H9 (cell line): ENCODE measurements at regions not wholly inside any gene's neighbourhood (a gene's known extent, or its start where the extent isn't known, plus 50 kb on each side); places are given as distances from the start of the nearest gene placed in this dataset.

Experiments
- DNase-seq: peaks from one replicate; pipeline ENCODE4 v3.0.0-alpha.2; 2017
- H2AFZ ChIP-seq: one replicate; pipeline ENCODE4 v1.6.1; 2013; ENCODE audit warnings: mild to moderate bottlenecking, low read length, control low read depth, moderate library complexity
- H2AK5ac ChIP-seq: 2 replicates; pipeline ENCODE4 v1.6.1; 2013; ENCODE audit warnings: low read length, control low read depth, mixed read lengths; ENCODE audit not compliant: insufficient read length
- H2BK120ac ChIP-seq: one replicate; pipeline ENCODE4 v1.6.1; 2013; ENCODE audit warnings: low read depth, mild to moderate bottlenecking, low read length, control low read depth, inconsistent platforms; ENCODE audit not compliant: poor library complexity, severe bottlenecking
- H2BK12ac ChIP-seq: 2 replicates; pipeline ENCODE4 v1.6.1; 2013; ENCODE audit warnings: low read length, control low read depth, mixed read lengths, low read depth; ENCODE audit not compliant: insufficient read length
- H2BK15ac ChIP-seq: 2 replicates; pipeline ENCODE4 v1.6.1; 2013; ENCODE audit warnings: low read depth, low read length, control low read depth
- H2BK20ac ChIP-seq: one replicate; pipeline ENCODE4 v1.6.1; 2013; ENCODE audit warnings: low read depth, mild to moderate bottlenecking, low read length, control low read depth, inconsistent platforms; ENCODE audit not compliant: poor library complexity, severe bottlenecking
- H2BK5ac ChIP-seq: 2 replicates; pipeline ENCODE4 v1.6.1; 2013; ENCODE audit warnings: low read length, control low read depth, mixed read lengths; ENCODE audit not compliant: insufficient read length
- H3K14ac ChIP-seq: 2 replicates; pipeline ENCODE4 v1.6.1; 2013; ENCODE audit warnings: low read length, control low read depth; ENCODE audit not compliant: insufficient read depth
- H3K18ac ChIP-seq: 2 replicates; pipeline ENCODE4 v1.6.1; 2013; ENCODE audit warnings: low read depth, mild to moderate bottlenecking, mixed read lengths, low read length, control low read depth; ENCODE audit not compliant: insufficient read length
- H3K23ac ChIP-seq: 2 replicates; pipeline ENCODE4 v1.6.1; 2013; ENCODE audit warnings: low read length, control low read depth, mixed read lengths, low read depth; ENCODE audit not compliant: insufficient read length
- H3K23me2 ChIP-seq: 2 replicates; pipeline ENCODE4 v1.6.1; 2013; ENCODE audit warnings: low read depth, mild to moderate bottlenecking, mixed read lengths, low read length, control low read depth; ENCODE audit not compliant: insufficient read length, poor library complexity, severe bottlenecking
- H3K27ac ChIP-seq: 2 replicates; pipeline ENCODE4 v1.5.1; 2013; ENCODE audit warnings: low read length, control low read depth, mixed read lengths, low read depth; ENCODE audit not compliant: insufficient read length
- H3K27me3 ChIP-seq: 2 replicates; pipeline ENCODE4 v1.6.1; 2013; ENCODE audit warnings: low read length, control low read depth, inconsistent platforms; ENCODE audit not compliant: insufficient read depth
- H3K4ac ChIP-seq: 2 replicates; pipeline ENCODE4 v1.6.1; 2013; ENCODE audit warnings: low read depth, mild to moderate bottlenecking, control low read depth, inconsistent platforms, low read length, moderate library complexity
- H3K4me1 ChIP-seq: 2 replicates; pipeline ENCODE4 v1.6.1; 2013; ENCODE audit warnings: low read length, control low read depth, inconsistent platforms; ENCODE audit not compliant: insufficient read depth
- H3K4me2 ChIP-seq: 2 replicates; pipeline ENCODE4 v1.6.1; 2013; ENCODE audit warnings: low read length, control low read depth, mixed read lengths; ENCODE audit not compliant: insufficient read length, insufficient read depth
- H3K56ac ChIP-seq: 2 replicates; pipeline ENCODE4 v1.6.1; 2013; ENCODE audit warnings: low read depth, mild to moderate bottlenecking, mixed read lengths, low read length, control low read depth; ENCODE audit not compliant: insufficient read length
- H3K79me1 ChIP-seq: 2 replicates; pipeline ENCODE4 v1.6.1; 2013; ENCODE audit warnings: low read depth, mild to moderate bottlenecking, moderate library complexity, low read length, control low read depth, inconsistent platforms; ENCODE audit not compliant: insufficient read depth, poor library complexity, severe bottlenecking
- H3K79me2 ChIP-seq: 2 replicates; pipeline ENCODE4 v1.6.1; 2013; ENCODE audit warnings: low read length, control low read depth, inconsistent platforms; ENCODE audit not compliant: insufficient read depth
- H3K9ac ChIP-seq: 2 replicates; pipeline ENCODE4 v1.6.1; 2013; ENCODE audit warnings: low read length, control low read depth, mixed read lengths; ENCODE audit not compliant: insufficient read length; ENCODE audit errors: extremely low read depth
- H3K9me3 ChIP-seq: one replicate; pipeline ENCODE4 v1.6.1; 2013; ENCODE audit warnings: low read depth, low read length, inconsistent platforms; ENCODE audit not compliant: control insufficient read depth
- H3T11ph ChIP-seq: one replicate; pipeline ENCODE4 v1.6.1; 2013; ENCODE audit warnings: mild to moderate bottlenecking, low read length, control low read depth, inconsistent platforms
- H4K20me1 ChIP-seq: one replicate; pipeline ENCODE4 v1.6.1; 2013; ENCODE audit not compliant: control insufficient read depth, insufficient read length, insufficient read depth
- H4K5ac ChIP-seq: 2 replicates; pipeline ENCODE4 v1.6.1; 2013; ENCODE audit warnings: low read depth, mild to moderate bottlenecking, mixed read lengths, low read length, control low read depth; ENCODE audit not compliant: insufficient read length
- H4K8ac ChIP-seq: replicated peaks from 2 replicates; pipeline ENCODE4 v1.6.1; 2013; ENCODE audit warnings: low read length, control low read depth, mixed read lengths, low read depth; ENCODE audit not compliant: insufficient read length
- H4K91ac ChIP-seq: 2 replicates; pipeline ENCODE4 v1.6.1; 2013; ENCODE audit warnings: low read depth, mild to moderate bottlenecking, moderate library complexity, mixed read lengths, low read length, control low read depth; ENCODE audit not compliant: insufficient read length
- H3K27ac Mint-ChIP-seq, 3 experiments: 2 replicates in 2 of 3; 3 replicates in 1 of 3; pipeline ENCODE4 v1.8.0; 2020 to 2021; ENCODE audit warnings: mixed read lengths in 3 of 3, mild to moderate bottlenecking in 1 of 3, moderate library complexity in 1 of 3
- H3K27me3 Mint-ChIP-seq: 2 replicates; pipeline ENCODE4 v1.8.0; 2021; ENCODE audit warnings: low read depth, mild to moderate bottlenecking, moderate library complexity, mixed read lengths
- H3K36me3 Mint-ChIP-seq, 3 experiments: 2 replicates in 2 of 3; 3 replicates in 1 of 3; pipeline ENCODE4 v1.8.0; 2020 to 2021; ENCODE audit warnings: low read depth in 3 of 3, mixed read lengths in 3 of 3; ENCODE audit not compliant: insufficient read depth in 1 of 3
- H3K4me1 Mint-ChIP-seq, 2 experiments: 2 replicates each; pipeline ENCODE4 v1.8.0; 2020; ENCODE audit warnings: mixed read lengths in 2 of 2
- H3K4me3 Mint-ChIP-seq, 2 experiments: 2 replicates in 1 of 2; 3 replicates in 1 of 2; pipeline ENCODE4 v1.8.0; 2020 to 2021; ENCODE audit warnings: mild to moderate bottlenecking in 2 of 2, mixed read lengths in 2 of 2, moderate library complexity in 1 of 2
- H3K9me3 Mint-ChIP-seq, 2 experiments: 2 replicates in 1 of 2; 3 replicates in 1 of 2; pipeline ENCODE4 v1.8.0; 2020; ENCODE audit warnings: mild to moderate bottlenecking in 2 of 2, mixed read lengths in 2 of 2, moderate library complexity in 1 of 2
- WGBS: extraction: QIAGEN DNeasy Blood & Tissue Kit; methylation state at CpG from one replicate; pipeline ENCODE4 v1.1.7; 2013; ENCODE audit warnings: missing lambda C conversion rate, low lambda C conversion rate, mixed read lengths; ENCODE audit not compliant: insufficient read length; ENCODE audit errors: extremely low coverage; 5-methylcytosine and 5-hydroxymethylcytosine counted together
- TF ChIP-seq, protein P1 (sequence below): fragments of 200-600 bp; sonication (generic); conservative IDR thresholded peaks from 3 replicates; pipeline ENCODE4 v1.8.0; 2021; ENCODE audit warnings: antibody characterized with exemption, mild to moderate bottlenecking

DNA sequence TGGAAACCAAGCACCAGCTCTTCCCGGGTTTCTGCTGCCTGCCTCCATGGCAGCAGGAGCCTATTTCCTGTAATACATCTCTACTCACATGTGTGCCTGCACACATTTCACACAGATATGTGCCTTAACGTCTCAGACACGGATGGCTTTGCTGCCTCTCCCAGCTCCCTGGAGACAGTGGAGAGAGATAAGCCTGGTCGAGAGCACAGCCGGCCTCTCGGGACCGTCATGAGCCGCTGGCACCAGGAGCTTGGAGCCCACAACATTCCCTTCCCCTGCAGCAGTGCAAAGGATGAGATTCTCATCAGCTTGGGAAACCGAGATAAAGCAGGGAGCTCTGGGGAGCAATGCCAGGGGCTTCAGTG lies 587.7 kb downstream of the BRD1 start:
- Histone ChIP-seq H4K5ac (no peak overlapping the region), H3K14ac (no peak overlapping the region), H2AK5ac (no peak overlapping the region), H3T11ph (no peak overlapping the region), H3K4me2 (no peak overlapping the region), H3K56ac (no peak overlapping the region), H3K9ac (no peak overlapping the region), H3K9me3 (no peaks in the 10 kb centered on the region), H2BK12ac (no peak overlapping the region), H3K79me2 (no peaks in the 10 kb centered on the region), H3K4me1 (no peaks in the 10 kb centered on the region), H3K18ac (no peak overlapping the region), H4K91ac (no peak overlapping the region), H3K23me2 (no peaks in the 10 kb centered on the region), H4K20me1 (no peaks in the 10 kb centered on the region), H3K27me3 (no peaks in the 10 kb centered on the region; the same call in 1 of the 2 replicates), H3K27ac (no peak overlapping the region), H2AFZ (no peak overlapping the region), H2BK15ac (no peak overlapping the region), H2BK20ac (no peak overlapping the region), H2BK120ac (no peak overlapping the region), H3K4ac (no peak overlapping the region), H3K23ac (no peak overlapping the region), H4K8ac (no peak overlapping the region), H3K79me1 (no peaks in the 10 kb centered on the region), H2BK5ac (no peak overlapping the region)
- WGBS, result no CpG with 5 or more reads among the region's 9 CpGs
- Mint-ChIP-seq H3K4me3 (no peak overlapping the region), H3K36me3 (no peaks in the 10 kb centered on the region), H3K27ac (no peak overlapping the region), H3K9me3 (peaks cover 0 to 7% of the 10 kb centered on the region in 2 experiments; a peak in 2 of 5 replicates), H3K27me3 (peaks cover 11% of the 10 kb centered on the region), H3K4me1 (peaks cover 8 to 9% of the 10 kb centered on the region in 2 experiments)
- DNase-seq, result peak; percentile 14
- TF ChIP-seq, protein P1, sequence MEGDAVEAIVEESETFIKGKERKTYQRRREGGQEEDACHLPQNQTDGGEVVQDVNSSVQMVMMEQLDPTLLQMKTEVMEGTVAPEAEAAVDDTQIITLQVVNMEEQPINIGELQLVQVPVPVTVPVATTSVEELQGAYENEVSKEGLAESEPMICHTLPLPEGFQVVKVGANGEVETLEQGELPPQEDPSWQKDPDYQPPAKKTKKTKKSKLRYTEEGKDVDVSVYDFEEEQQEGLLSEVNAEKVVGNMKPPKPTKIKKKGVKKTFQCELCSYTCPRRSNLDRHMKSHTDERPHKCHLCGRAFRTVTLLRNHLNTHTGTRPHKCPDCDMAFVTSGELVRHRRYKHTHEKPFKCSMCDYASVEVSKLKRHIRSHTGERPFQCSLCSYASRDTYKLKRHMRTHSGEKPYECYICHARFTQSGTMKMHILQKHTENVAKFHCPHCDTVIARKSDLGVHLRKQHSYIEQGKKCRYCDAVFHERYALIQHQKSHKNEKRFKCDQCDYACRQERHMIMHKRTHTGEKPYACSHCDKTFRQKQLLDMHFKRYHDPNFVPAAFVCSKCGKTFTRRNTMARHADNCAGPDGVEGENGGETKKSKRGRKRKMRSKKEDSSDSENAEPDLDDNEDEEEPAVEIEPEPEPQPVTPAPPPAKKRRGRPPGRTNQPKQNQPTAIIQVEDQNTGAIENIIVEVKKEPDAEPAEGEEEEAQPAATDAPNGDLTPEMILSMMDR, result no peak
